C4-2B (cell line): ENCODE measurements at regions not wholly inside any gene's neighbourhood (a gene's known extent, or its start where the extent isn't known, plus 50 kb on each side); places are given as distances from the start of the nearest gene placed in this dataset.

Experiments
- CTCF ChIP-seq: fragments of 450-650 bp; conservative IDR thresholded peaks from 2 replicates; pipeline ENCODE4 v1.5.1; 2017; ENCODE audit warnings: mild to moderate bottlenecking
- ZFX ChIP-seq: fragments of 450-650 bp; IDR thresholded peaks from 2 replicates; pipeline ENCODE4 v1.6.1; 2017

DNA sequence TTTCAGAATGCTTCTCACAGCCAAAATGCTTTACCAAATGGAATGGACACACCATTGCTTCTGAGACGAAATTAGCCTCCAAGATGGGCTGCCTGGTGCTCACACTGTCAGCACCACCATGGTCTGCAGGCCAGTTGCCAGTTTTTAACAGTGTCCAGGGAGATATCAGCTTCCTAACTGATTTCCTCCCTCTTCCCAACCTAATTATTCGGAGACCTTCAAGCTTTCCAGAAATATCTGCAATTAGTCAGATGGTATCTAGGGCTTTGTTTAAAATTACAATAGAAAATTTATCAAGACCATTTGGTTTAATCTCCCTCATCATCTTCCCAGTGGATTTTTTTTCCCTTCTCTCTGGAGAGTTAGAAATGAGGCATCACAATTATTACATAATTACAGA lies 287.5 kb downstream of the ZPLD1 start:
- TF ChIP-seq CTCF, result no peak
- no peak for TF ChIP-seq ZFX
